ENCODE measurements at regions not wholly inside any gene's neighbourhood (a gene's known extent, or its start where the extent isn't known, plus 50 kb on each side); places are given as distances from the start of the nearest gene placed in this dataset.
"Not testable (repeated sequence)": the region's sequence is repeated elsewhere in the genome, so short reads cannot be mapped to it uniquely, and the experiment has no call there.

DNA sequence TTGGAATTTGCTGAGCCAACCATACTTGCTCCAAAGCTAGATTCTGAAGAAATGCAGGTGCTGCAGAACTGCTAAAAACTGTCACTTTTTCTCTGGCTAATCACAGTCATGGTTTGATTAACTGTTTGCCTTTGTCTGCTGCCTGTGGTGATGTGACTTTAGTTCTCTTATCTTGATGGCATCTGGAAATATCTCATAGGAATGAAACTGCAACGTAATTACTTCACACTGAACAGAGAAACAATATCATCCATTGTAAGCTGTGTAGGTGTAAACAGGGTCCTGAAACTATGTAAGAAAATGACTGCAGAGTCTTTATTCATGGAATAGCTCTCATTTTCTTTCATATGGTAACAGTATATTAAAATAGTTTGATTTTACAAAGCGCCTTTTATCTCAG lies 721.9 kb upstream of the HS3ST5 start:
- in situ Hi-C loops (cut with HindIII; ENCODE audit: low pct_unique_long_range_greater_than_20kb, low sequenced_read_pairs) = no loop called here
- no peak for DNase-seq (ENCODE audit: low read depth in 1 of 2, low spot score in 1 of 2)
- no peak for TF ChIP-seq JUND (IDR thresholded peaks at IDR 0.05; ENCODE audit: low read depth)

DNA sequence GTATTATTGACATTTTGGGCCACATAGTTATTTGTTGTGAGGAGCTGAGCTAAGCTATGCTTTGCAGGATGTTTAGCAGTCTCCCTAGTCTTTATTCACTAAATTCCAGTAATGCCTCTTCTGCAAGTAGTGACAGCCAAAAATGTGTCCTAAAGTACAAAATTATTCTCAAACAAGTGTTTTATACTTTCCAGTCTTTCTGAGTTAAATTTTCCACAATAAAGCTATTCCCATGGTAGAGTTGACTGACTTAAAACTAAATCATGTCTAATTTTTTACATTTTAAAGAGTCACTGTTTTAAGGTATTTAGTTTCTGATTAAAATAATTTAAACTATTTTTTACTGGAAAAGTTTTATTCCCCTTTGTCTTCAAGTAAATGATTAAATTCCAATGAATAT lies 717.8 kb upstream of the HS3ST5 start:
- TF ChIP-seq JUND (IDR thresholded peaks at IDR 0.05; ENCODE audit: low read depth) = no peak
- in situ Hi-C loops (cut with HindIII; ENCODE audit: low pct_unique_long_range_greater_than_20kb, low sequenced_read_pairs) = no loop called here
- DNase-seq (ENCODE audit: low read depth in 1 of 2, low spot score in 1 of 2) = no peak

DNA sequence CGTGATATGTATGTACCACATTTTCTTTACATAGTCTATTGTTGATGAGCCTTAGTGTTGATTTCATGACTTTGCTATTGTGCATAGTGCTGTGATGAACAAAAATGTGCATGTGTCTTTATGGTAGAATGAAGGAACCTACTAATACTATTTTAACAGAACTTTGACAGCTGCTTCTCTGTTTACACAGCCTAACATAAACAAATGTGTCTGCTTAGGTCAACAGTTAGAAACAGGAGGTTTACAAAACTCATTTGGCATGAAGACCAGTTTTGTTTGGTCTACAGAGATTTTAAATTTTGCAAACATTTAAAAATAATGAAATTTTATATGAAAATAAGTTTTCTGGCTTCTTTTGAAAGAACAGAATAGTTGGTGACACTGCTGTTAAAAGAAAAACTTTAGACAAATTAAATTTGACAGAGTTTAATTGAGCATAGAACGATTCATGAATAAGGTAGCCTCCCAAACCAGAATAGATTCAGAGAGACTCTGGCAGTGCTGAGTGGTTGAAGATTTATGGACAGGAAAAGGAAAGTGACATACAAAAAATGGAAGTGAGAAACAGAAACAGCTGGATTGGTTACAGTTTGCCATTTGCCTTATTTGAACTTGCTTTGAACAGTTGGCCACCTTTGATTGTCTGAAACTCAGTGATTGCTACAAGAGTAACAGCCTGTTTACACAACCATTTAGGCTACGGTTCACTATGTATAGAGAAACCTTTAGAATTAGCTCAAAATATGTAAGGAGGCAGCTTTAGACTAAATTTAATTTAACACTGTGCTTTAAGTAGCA lies 715.8 kb upstream of the HS3ST5 start:
- TF ChIP-seq JUND (IDR thresholded peaks at IDR 0.05; ENCODE audit: low read depth) = no peak
- DNase-seq (ENCODE audit: low read depth in 1 of 2, low spot score in 1 of 2) = no peak
- in situ Hi-C loops (cut with HindIII; ENCODE audit: low pct_unique_long_range_greater_than_20kb, low sequenced_read_pairs) = no loop called here

DNA sequence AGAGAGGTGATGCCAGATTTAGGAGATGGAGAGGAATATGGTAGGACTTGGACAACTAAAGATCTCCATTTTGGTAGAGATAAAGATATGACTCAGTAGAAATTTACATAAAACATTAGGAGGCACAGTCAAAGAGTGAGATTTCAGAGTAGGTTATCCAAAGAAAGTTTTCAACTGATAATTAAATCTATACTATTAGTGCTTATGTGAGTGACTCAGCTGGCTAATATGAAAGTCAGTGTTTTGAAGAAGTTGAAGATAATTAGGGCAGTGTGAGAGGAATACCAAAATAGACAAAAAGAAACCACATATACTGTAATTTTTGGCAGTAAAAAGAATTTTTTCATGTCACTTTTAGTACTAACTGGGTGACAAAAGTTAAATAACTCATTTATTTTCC lies 712.8 kb upstream of the HS3ST5 start:
- no peak for DNase-seq (ENCODE audit: low read depth in 1 of 2, low spot score in 1 of 2)
- in situ Hi-C loops (cut with HindIII; ENCODE audit: low pct_unique_long_range_greater_than_20kb, low sequenced_read_pairs) = no loop called here
- TF ChIP-seq JUND (IDR thresholded peaks at IDR 0.05; ENCODE audit: low read depth) = no peak

DNA sequence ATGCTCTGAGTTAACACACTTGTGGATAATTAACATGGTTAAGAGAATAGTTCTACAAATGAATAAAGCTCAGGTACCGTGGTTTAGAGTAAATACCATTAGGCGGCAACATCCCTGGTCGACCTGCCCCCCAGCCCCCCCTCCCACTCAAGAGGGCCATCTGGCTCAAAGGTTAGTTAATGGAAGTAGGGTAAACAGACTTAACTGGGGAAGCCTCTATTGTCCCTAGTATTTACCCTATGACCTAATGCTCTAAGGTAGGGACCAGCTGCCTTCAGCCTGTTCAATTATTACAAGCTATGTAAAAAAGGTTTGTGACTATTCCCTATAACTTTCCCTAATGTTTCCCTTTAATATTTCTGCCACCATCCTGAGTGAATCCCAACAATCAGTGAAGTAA lies 711.4 kb upstream of the HS3ST5 start:
- in situ Hi-C loops (cut with HindIII; ENCODE audit: low pct_unique_long_range_greater_than_20kb, low sequenced_read_pairs); DNase-seq (ENCODE audit: low read depth in 1 of 2, low spot score in 1 of 2): not testable (repeated sequence)

DNA sequence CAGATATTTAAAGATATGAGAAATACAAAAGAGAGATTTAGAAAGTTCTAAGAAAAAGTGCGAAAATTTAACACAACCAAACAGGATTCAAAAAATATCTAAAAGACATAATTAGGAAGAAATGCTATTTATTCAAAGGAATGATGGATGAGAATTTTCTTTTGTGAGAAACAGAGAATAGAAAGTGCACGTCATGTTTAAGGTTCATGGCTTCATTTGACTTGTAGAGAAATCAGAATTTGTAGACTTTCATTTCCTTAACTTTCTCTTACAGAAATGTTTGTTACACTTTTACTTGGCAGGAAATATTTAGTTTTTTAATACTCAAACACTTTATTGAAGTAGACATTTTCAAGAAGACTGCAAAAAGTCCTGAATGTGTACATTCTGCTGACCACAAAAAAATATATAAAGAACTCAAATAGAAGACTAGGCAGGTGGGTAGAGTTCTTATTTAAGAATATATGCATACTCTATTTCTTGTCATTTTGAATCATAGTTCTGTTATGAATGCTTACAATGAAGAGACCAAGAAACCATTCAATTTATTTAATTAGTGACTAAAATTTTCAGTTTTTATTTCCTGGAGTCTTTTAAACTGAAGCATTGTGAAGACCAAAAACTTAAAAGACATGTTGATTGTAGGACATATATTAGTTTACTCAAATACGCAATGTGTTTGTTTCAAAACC lies 710.5 kb upstream of the HS3ST5 start:
- in situ Hi-C loops (cut with HindIII; ENCODE audit: low pct_unique_long_range_greater_than_20kb, low sequenced_read_pairs) = no loop called here
- no peak for DNase-seq (ENCODE audit: low read depth in 1 of 2, low spot score in 1 of 2)
- no peak for TF ChIP-seq JUND (IDR thresholded peaks at IDR 0.05; ENCODE audit: low read depth)

DNA sequence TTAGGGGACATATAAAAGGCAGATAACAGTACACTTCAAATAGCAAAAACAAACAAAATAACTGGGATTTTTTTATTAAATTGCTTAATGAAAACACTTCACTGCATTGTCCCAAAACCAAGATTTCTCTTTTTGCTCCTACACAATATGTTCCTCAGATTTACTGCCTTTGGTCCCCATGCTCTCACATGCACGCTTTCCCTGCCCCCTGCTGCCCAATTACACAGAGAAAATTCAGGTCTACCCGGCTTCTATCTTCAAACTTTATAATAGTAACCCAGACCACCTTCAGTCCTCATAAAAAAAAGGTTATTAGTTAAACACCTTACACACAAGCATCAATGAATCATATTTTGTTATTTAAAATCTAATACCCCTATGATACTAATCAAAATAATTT lies 673.8 kb upstream of the HS3ST5 start:
- no peak for TF ChIP-seq JUND (IDR thresholded peaks at IDR 0.05; ENCODE audit: low read depth)

DNA sequence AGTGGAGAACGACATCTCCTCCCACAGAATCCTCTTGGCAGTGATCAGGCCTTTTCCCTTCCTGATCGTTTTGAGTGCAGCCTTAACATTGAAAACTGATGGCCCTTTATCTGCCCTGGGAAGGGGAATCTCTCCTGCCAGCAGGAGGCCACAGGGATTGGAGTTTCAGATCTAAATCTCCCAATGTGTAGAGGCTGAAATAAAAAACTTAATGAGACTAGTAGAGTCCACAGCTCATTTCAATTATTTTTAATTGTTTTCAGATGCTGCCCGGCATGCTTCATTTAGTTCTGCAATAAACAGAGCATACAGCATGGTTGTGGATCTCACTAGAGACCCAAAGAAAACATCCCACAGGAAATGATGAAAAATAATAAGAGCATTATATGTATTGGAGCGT lies 662.2 kb upstream of the HS3ST5 start:
- TF ChIP-seq JUND (IDR thresholded peaks at IDR 0.05; ENCODE audit: low read depth) = no peak
- in situ Hi-C loops (cut with HindIII; ENCODE audit: low pct_unique_long_range_greater_than_20kb, low sequenced_read_pairs) = no loop called here
- no peak for DNase-seq (ENCODE audit: low read depth in 1 of 2, low spot score in 1 of 2)

More for the DNA sequence above, 673.8 kb upstream of the HS3ST5 start:
- in situ Hi-C loops (cut with HindIII; ENCODE audit: low pct_unique_long_range_greater_than_20kb, low sequenced_read_pairs) = no loop called here
- DNase-seq (ENCODE audit: low read depth in 1 of 2, low spot score in 1 of 2) = no peak

DNA sequence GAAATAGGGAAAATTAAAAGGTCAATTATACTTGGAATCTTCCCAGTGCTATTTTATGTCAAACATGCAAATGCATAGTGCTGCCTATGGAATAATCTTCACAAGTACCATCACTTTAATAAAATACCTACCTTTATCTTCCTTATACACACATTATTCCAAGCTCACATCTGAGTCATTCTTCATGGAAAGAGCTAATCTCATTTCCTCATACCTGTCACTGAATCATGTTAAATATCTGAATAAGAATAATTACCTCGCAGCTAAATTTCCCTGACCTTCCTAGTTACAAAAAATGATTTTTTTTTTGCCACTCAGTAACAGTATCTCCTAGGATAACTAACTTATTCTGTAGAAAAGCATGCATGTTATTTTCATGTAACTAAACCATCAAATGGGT lies 661.4 kb upstream of the HS3ST5 start:
- DNase-seq (ENCODE audit: low read depth in 1 of 2, low spot score in 1 of 2) = no peak
- in situ Hi-C loops (cut with HindIII; ENCODE audit: low pct_unique_long_range_greater_than_20kb, low sequenced_read_pairs) = no loop called here
- TF ChIP-seq JUND (IDR thresholded peaks at IDR 0.05; ENCODE audit: low read depth) = no peak

DNA sequence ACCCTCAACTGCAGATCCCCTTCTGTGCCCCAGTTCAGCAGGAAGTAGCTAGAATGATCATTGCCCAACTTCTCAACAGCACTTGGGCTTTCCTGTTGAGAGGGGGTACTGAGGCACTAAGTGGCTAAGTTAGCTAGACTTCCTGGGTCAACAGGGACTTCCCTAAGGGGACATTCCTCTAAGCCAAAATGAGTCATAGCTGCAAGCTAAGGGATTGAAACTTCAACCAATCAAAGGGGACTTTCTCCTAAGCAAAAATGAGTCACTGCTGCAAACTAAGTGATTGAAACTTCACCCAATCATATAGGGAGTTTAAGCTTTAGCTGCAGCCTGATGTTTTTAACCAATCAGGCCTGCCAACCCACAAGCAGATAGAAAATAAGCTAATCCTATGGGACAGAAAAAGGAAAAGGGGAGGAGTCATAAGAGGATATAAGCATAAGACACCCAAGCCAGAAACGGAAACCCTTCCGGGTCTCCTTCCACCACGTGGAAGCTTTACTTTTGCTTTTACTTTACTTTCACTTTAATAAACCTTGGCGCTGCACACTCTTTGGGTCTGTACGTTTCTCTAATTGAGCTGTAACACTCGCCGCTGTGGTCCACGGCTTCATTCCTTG lies 659.0 kb upstream of the HS3ST5 start:
- in situ Hi-C loops (cut with HindIII; ENCODE audit: low pct_unique_long_range_greater_than_20kb, low sequenced_read_pairs) = no loop called here
- no peak for TF ChIP-seq JUND (IDR thresholded peaks at IDR 0.05; ENCODE audit: low read depth)
- DNase-seq (ENCODE audit: low read depth in 1 of 2, low spot score in 1 of 2) = peak in 1 of 2 experiments; percentile 17

DNA sequence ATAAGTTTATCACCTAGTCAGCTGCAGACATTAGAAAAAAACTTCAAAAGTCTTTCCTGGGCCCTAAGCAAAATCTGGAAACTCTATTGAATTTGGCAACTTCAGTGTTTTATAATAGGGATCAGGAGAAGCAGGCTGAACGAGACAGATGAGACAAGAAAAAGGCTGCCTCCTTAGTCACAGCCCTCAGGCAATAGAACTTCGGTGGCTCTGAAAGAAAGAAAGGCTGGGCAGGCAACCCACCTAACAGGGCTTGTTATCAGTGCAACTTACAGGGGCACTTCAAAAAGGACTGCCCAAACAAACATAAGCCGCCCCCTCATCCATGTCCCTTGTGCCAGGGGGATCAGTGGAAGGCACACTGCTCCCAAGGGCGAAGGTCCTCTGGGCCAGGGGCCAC lies 657.9 kb upstream of the HS3ST5 start:
- in situ Hi-C loops (cut with HindIII; ENCODE audit: low pct_unique_long_range_greater_than_20kb, low sequenced_read_pairs) = no loop called here
- TF ChIP-seq JUND (IDR thresholded peaks at IDR 0.05; ENCODE audit: low read depth) = no peak
- DNase-seq (ENCODE audit: low read depth in 1 of 2, low spot score in 1 of 2) = peak in 1 of 2 experiments; percentile 28

DNA sequence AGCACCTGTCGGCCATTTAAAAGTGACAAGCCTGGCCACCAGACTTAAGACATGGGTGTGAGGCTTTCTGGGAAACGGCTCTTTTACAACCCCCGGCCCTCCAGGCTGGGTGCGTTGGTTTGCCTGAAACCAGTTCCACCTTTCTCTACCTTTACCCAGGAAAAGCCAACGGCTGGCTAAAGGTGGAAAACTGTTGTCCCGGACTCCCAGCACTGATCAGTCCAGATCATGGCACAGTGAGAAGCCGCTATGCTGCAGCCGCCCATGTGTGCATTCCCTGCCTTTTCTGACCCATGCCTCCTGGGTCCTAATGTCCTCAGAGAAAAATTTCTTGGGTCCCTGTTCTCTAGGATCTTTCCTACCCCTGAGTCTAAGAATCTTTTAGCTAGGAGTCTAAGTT lies 655.7 kb upstream of the HS3ST5 start:
- DNase-seq (ENCODE audit: low read depth in 1 of 2, low spot score in 1 of 2) = peak in 1 of 2 experiments; percentile 0
- in situ Hi-C loops (cut with HindIII; ENCODE audit: low pct_unique_long_range_greater_than_20kb, low sequenced_read_pairs) = no loop called here
- no peak for TF ChIP-seq JUND (IDR thresholded peaks at IDR 0.05; ENCODE audit: low read depth)

DNA sequence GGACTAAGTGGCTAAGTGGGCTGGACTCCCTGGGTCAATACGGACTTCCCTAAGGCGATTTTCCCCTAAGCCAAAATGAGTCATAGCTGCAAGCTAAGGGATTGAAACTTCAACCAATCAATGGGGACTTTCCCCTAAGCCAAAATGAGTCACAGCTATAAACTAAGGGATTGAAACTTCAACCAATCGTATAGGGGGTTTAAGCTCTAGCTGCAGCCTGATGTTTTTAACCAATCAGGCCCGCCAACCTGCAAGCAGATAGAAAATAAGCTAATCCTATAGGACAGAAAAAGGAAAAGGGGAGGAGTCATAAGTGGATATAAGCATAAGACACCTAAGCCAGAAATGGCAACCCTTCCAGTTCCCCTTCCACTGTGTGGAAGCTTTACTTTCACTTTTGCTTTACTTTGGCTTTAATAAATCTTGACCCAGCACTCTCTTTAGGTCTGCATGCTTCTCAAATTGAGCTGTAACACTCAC lies 655.0 kb upstream of the HS3ST5 start:
- no peak for TF ChIP-seq JUND (IDR thresholded peaks at IDR 0.05; ENCODE audit: low read depth)
- DNase-seq (ENCODE audit: low read depth in 1 of 2, low spot score in 1 of 2) = peak in 1 of 2 experiments; percentile 37

More for the DNA sequence above, 655.0 kb upstream of the HS3ST5 start:
- in situ Hi-C loops (cut with HindIII; ENCODE audit: low pct_unique_long_range_greater_than_20kb, low sequenced_read_pairs) = no loop called here
